Activated CD4-positive, CD25-positive, alpha-beta regulatory T cell (primary cell): ENCODE measurements at regions not wholly inside any gene's neighbourhood (a gene's known extent, or its start where the extent isn't known, plus 50 kb on each side); places are given as distances from the start of the nearest gene placed in this dataset.

Experiments used
- DNase-seq, 4 experiments: peaks; one replicate each; lab custom pipeline; 2025; lab: John Stamatoyannopoulos, UW

DNA sequence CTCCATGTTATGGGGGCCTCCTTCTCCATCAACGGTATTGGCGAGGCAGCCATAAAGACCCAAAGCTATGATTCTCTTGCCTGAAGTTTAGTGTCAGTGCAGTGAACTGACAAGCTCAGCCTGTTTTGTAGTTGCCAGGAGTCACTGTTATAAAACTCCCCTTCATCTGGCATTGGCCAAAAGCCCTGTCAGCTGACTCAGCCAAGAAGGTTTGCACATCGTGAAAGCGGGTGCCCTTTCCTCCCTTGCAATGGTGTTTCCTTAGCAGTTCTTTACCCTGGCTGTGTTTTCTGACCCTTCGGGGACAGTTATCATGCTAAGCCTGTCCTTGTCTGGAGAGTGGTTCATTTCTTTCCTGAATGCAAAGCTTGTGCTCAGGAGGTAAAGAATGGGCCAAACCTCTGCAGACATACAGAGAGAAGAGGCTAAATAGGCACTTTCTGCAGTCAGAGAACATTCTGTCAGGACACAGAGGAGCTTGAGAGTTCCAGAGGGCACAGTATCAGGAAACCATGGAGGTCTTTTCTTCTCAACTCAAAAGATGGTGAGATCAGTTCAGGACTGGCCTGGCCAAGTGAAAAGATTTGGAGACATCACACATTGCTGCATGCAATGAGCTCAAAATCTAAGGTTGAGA is 414.2 kb downstream of the ZNF521 start:
- DNase-seq: no peak

DNA sequence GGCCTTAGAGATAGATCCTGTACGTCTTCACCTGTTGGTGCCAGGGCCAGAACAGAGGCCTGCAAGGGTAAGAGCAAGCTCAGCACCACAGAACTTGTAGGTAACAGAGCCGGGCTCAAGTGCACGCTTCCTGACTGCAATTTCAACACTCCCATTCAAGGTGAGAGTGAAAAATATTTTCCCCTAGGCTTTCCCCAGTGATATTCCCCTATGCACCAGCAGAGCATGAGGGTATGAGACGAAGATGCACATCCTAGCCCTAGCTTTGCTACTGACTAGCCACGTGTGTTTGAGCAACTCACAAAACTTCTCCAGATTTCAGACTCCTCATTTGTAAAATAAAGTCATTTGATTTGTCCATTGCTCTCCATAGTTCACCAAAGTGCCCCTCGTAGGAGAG is 411.6 kb downstream of the ZNF521 start:
- no peak for DNase-seq

DNA sequence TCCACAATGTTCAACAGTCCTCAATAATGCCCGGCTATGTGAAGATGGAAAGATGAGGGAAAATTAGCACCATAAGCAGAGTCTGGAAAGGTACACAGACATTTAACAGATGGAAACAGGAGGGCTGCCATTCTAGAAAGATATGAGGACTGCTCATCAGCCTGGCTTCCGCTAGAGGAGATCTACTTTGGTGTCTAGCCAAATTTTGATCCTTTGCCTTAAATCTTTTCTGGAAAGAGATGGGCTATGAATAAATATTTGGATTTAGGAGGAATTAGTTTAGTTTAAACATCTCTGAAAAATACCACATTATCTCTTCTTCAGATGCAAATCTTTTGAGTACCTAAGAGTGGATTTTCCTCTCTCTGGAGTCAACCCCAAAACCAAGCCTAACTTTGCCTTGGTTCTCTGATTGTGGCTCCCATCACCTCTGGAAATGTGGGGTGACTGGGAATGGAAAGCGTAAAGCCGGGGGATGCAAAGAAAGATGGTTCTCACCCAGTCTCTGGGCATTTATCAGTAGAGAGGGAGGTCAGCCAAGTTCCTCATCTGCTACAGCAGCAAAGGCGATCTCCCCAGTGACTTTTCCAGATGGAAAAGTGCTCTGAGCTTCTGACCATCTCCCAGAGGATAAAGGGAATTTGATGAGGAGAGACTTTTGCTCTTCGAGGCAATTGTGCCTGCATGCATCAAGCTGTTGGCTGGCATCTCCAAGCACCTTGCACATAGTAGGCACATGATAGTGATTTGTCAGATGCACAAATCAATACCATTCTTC is 410.6 kb downstream of the ZNF521 start:
- no peak for DNase-seq

DNA sequence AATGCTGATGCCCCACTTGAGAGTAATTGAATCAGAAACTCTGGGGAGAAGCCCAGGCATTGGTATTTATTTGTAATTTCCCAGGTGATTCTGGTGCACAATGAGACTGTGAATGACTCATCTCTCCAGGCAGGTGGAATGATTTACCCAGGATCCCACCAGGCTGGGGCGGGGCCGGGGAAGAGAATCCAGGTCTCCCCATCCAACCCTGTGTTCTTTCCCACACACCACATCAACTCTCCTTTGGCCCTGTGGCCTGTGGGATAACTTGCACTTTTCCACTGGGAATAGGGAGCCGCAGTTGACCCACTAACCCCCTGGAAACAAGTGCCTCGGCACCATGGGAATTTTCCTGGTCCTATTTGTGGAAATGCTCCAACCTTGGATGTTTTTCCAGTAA is 409.8 kb downstream of the ZNF521 start:
- no peak for DNase-seq

DNA sequence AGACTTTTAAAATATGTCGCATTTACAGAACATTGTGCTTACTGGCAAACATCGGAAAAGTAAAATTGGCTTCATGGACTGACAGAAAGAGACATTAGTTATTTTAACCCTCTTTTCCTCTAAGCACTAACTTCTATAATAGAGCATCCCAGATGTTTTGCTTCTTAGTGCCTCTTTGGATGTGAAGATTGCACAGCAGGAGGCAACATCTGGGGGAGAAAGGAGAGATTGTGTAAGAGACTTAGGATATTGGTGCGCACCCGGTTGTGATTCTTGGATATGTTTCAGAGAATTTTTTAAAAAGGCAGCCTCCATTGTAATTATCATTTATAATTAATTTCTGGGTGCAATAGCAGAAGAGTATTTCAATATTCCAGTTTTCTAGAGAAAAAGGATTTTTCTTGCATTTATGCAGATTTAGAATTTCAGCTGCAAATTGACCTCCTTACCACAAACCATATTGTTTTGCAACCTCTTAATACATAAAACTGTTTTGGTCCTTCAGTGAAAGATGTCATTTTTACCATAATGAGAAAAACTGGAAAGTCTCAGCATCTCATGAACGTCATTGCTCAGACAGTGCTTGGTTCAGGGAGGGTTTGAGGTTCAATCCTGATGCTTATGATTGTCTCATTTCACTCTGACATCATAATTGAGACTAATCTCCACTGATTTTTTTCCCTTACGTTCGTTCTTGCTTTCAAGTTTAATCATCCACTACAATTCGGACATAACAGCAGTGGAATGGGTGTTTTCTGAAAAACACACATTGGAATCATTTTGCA is 404.3 kb downstream of the ZNF521 start:
- no peak for DNase-seq

DNA sequence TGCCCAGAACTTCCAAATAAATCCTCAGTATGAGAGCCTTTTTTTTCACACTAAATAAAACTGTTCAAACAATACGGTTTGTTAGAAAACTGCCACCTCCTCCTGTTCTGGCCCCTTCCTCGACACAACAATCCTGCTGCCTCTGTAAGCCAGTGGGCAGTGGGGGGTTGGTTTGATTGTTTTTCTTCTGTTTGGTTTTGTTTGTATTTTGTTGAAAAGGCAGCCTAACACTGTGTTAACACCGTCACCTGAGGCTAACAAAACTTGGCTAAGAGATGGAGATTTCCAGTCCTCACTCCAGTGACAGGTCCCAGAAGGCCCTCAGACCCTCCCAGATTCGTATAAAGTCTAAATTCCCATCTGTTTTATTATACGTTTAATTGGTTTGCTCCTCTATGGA is 402.1 kb downstream of the ZNF521 start:
- DNase-seq: no peak

DNA sequence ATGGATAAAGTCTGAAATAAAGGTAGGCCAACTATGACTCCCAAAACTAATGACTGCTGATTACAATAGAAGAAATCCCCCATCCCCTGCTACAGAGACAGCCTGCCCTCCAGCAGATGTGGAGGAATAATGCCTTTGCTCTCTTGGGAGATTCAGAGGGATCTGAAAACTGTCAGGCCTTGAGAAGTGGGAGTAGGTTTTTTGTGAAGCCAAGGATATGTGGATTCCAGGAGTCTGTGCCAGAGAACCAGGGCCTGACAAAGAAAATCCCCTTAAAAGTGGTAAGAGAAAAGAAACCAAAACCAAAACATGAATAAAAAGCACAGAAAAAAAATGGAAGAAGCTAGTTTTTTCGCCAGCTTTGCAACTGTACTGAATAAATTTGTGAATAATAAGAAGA is 397.6 kb downstream of the ZNF521 start:
- no peak for DNase-seq

DNA sequence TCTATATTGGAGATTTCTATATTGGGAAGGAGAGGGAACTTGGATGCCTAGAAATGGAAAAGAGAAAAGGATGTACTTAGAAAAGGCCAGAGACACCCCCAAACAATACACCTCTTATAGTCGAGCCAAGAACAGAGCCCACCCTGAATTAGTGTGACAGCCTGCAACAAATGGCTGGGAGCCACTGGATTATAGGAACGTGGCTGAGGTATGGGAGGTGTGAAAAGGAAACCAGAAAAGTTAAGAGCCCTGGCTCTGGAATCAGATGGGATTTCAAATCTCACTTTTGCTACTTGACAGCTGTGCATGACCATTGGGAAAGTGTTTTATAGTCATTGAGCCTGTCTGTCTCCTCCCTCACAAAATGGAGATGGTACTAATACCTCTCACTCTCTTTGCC is 394.0 kb downstream of the ZNF521 start:
- no peak for DNase-seq

DNA sequence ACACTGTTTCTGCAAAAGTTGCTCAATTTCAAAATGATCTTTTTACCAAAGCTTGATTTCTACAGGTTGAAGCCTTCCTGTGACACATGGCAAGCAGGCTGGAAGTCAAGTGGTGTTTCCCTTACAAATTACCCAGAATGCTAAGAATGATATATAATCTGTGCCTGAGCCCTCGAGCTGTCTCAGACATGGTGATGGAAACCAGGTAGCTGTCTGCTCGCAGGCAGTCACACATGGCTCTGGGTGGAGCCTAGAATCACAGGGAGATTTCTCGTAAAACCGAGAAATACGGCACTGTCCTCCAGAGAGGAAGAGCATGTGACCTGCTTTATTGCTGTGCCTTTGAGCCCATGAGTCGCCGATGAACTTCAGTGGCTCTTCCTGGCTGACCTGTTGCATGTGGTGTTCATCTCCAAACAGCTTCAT is 392.9 kb downstream of the ZNF521 start:
- no peak for DNase-seq

DNA sequence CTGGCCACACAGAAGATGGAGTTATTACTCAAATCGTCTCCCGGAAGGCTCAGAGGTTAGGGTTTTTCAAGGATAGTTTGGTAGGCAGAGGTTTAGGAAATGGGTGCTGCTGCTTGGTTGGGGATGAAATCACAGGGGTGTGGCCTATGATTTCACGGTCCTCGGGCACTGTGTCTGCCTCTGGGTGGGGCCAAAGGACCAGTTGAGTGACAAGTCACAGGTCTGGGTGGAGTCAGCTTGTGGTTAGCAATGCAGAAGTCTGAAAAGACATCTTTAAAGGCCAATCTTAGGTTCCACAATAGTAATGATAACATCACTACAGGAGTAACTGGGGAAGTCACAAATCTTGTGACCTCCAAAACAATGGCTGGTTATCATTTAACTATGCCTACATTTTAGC is 387.8 kb downstream of the ZNF521 start:
- no peak for DNase-seq

DNA sequence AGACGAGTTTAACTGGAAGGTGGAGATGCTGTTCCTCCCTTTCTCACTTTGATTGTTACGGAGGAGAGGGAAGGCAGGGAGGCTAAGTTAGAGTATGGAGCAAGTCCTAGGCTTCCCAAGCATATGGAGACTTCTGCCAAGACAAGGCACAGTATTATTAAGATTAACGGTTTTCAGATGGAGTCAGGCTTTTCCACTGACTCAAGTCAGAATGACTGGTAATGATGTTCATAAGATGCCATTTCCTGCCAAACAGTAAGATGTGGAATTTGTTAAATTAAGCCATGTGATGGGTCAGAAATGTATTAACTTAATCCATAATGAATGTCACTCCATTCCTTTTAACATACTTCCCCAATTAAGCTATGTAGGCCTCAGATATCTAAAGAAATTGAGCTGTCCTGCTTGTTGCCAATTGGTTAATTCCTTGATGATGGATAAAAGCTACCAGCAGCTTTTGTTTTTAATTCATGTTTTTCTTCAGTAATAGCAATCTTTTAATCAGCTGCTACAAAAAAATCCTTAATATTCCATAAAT is 383.7 kb downstream of the ZNF521 start:
- DNase-seq: no peak

DNA sequence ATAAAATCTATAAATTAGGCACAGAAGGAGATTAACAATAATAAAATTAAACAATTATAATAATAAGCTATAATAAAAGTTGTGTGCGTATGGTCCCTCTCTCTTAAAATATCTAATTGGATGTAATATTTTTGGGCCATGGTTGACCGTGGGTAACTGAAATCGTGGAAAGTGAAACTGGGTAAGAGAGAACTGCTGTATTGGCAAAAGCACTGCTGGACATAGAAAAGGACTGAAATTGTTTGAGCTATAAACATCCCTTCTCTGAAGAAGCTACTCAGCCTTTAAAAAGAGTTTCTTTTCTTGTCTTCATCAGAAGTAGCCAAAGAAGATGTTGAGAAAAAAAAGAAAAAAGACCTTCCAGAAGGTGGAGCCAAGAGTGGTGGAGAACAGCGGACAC is 379.4 kb downstream of the ZNF521 start:
- no peak for DNase-seq

DNA sequence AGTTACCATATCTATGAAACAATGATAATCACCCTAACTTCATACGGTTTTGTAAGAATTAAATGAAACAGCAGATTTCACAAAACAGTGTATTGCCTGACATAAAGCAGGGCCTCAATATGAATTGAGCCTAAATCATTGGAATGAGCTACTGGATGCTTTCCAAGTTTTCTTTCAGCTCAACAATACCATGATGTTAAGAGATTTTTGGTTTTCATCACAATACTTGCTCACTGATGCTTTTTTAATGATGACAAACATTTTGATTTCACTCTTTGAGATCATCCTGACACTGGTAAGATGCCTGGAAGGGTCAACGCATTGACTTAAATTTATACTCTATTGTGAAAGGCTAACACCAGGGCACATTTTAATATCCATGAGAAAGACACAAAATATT is 377.5 kb downstream of the ZNF521 start:
- no peak for DNase-seq

DNA sequence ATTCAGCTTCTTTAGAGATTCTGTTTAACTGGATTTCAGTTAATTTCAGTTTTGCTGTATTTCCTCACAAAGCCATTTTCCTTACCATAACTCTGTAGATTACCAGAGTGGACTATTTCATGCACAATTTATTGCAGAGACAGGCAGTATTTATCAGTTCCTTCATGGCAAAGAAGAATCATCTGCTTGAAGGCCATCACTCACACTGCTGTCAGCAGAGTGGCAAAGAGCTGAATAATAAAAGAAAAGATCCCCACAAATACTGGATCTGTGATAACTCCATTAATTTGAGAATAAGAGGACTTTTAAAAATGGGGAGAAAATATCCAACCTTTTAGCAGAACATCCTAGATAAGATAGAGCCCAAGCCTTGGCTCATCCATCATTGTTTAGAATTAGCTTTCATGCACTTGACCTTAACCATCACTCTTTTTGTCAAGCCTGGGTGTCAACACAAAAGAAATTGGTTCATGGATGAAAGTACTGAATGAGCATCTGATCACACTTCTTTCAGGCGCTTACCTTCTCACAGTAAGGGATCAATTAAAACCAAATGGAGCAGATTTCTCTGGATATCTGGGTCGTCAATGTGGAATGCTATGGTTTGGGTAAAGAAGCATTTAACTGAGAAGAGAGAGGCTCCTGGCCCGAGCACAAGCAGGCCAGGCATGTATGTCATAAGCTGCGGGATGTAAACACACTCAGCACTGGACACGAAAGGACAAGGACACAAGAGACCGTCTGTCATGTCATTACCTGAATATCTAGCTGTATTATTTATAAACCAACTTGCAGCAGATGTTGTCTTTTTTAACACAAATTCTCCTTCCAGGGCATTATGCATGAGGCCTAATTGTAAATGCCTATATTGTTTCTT is 376.2 kb downstream of the ZNF521 start:
- DNase-seq: no peak

DNA sequence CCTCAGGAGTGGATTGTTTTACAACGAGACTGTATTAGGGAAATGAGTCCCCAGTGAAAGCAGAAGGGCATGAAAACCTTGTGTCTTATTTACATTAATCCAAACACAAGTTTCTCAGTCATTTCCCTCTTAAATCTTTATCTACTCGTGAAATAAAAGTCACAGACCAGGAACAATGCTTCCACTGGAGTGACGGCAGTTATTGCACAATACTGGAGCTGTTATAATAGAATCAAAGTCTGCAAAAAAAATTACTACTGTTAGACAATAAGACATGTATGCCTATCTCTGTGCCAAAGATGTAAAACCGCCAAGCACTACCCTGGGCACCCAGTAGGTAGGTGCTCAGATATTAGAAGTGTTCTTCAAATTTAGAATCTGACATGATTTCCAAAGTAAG is 375.5 kb downstream of the ZNF521 start:
- no peak for DNase-seq

DNA sequence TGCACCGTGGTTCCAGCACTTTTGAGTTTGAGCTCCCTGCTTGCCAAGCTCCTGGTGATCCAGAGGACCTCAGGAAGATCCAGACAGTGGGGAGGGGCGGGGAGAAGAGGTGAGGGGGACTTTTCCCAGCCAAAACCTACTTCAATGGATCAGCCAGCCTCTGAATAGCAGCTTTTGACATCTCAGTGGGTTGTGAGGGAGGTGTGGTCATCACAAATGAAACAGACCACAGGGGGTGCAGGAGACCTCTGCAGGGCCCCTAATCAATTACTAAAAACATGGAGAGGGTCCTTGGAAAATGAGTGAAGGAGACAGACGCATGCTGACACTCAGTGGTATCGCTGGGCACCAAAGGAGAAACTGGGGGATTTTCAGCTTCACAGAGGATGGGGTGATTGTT is 372.7 kb downstream of the ZNF521 start:
- no peak for DNase-seq

DNA sequence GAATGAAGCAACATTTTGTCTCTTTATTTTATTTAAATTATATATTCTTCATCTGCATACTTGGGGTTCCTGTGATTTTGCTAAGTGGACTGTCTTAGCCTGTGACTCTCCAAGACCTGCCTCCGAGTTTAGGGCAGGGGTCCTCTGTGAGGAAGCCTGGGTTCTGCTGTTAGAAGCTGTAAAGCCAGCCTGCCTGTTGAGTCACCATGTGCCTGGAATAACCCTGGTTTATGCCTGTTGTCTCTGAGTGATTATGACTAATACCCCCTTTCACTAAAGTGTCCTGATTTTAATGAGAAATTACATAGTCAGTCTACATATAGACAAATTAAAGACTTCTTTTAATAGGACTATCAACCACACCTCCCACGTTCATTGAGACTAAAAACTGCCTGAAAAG is 369.1 kb downstream of the ZNF521 start:
- DNase-seq: no peak

DNA sequence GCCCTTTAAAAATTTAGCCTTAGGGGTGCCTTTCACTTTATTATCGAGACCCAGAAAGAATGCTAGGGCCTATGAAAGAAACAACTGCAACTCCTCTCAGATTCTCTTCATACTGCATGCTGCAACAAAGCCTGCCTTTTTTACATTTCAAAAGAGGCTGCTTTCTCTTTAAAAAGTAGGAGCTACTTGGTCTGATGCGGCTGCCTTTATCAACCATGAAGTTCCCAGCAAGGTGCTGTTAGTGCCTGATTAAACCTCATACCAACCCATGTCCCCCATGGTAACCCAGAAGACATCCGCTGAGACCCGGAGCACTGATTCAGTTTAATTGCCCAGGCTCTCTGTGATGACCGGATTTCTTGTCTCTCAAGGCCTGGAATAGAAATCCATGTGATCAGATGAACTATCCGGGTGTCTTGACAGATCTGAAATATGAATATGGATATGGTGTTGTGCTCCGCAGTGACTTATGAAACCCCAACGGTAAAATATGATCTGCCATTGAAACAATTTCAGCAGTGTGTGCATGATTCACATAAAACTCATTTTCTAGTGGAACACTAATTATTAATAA is 368.3 kb downstream of the ZNF521 start:
- DNase-seq: no peak

DNA sequence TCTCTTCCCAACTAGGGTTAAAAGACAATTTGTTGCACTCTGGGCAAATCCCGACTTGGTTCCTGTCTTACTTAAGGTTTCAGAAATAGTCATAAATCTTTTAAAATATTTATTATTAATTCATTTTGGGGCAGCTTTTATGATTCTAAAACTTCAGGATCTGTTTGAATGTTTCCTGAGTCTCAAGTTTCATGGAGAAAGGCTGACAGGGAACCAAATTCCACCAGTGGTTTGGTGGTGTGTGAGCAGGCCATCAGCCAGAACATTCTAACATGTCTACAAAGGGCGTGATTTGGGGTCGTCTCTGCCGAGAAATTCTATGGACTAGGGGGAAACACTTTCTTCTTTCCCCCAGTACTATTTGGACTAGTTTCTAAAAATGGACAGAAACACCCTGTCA is 366.4 kb downstream of the ZNF521 start:
- DNase-seq: no peak

DNA sequence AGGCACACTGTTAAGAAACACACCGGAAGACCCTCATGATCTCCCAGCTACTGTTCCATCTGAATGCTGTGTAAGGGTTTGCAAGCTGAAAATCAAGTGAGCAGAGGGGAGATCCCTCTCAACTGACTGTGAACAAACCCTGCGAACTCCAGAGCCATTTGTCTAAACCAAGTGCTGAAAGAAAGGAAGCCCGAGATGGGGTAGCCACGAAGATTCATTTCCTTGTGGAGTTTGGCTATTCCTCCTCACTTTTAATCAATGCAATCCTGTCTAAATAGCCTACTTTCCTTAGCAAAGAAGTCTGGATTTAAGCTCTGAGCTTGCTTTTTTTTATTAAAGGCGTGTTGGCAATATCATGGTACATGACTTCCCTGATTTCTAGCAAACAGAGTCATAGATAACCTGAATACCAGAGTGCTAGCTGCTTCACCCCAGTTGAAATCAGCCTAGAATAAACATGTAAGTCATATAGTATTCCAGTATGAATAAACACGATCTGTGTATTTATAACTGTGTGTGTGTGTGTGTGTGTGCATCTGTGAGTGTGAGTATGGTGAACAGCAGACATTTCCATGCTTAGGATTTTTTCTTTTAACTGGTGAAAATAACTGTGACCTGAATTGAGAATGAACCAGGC is 365.2 kb downstream of the ZNF521 start:
- no peak for DNase-seq
